Transverse colon (tissue), 4 donors: ENCODE measurements at regions not wholly inside any gene's neighbourhood (a gene's known extent, or its start where the extent isn't known, plus 50 kb on each side); places are given as distances from the start of the nearest gene placed in this dataset.

Experiments used
- DNase-seq: peaks from one replicate; pipeline ENCODE4 v3.0.0-alpha.2; 2019
- H3K27ac ChIP-seq, 4 donors: fragments of 200-600 bp; sonication (generic); 2 replicates each; pipeline ENCODE4 v1.5.1; 2016 to 2018; ENCODE audit warnings: inconsistent platforms in 4 of 4
- H3K27me3 ChIP-seq: fragments of 200-600 bp; sonication (generic); 2 replicates; pipeline ENCODE4 v1.5.1; 2017; ENCODE audit warnings: inconsistent platforms
- H3K36me3 ChIP-seq, 4 donors: fragments of 200-600 bp; sonication (generic); 2 replicates each; pipeline ENCODE4 v1.5.1; 2017 to 2019; ENCODE audit warnings: inconsistent platforms in 4 of 4
- H3K4me1 ChIP-seq, 4 donors: fragments of 200-600 bp; sonication (generic); 2 replicates each; pipeline ENCODE4 v1.5.1; 2017 to 2020; ENCODE audit warnings: inconsistent platforms in 4 of 4
- H3K4me3 ChIP-seq, 4 donors: fragments of 200-600 bp; sonication (generic); 1 replicate in 1 of 4; 2 replicates in 3 of 4; pipeline versions ENCODE4 v1.5.1 to v1.6.1; 2017 to 2019; ENCODE audit warnings: inconsistent platforms in 4 of 4
- H3K9me3 ChIP-seq, 2 donors: fragments of 200-600 bp; sonication (generic); 2 replicates each; pipeline ENCODE4 v1.5.1; 2017 to 2019; ENCODE audit warnings: inconsistent platforms in 2 of 2
- EP300 ChIP-seq: sonication (generic); formaldehyde crosslinking; IDR thresholded peaks from one replicate; pipeline ENCODE4 v1.6.1; 2017; ENCODE audit warnings: antibody characterized with exemption, low read depth
- POLR2A ChIP-seq: fragments of 450-650 bp; IDR thresholded peaks from one replicate; pipeline ENCODE4 v1.6.1; 2016; ENCODE audit warnings: antibody characterized with exemption, mild to moderate bottlenecking, moderate library complexity
- POLR2AphosphoS5 ChIP-seq, 3 donors: sonication (generic); formaldehyde crosslinking; IDR thresholded peaks; one replicate each; pipeline ENCODE4 v1.6.1; 2016; ENCODE audit warnings: antibody characterized with exemption in 3 of 3
- WGBS, 2 donors: methylation state at CpG; one replicate each; pipeline ENCODE4 v1.1.5; 2018; ENCODE audit warnings: low coverage in 1 of 2; 5-methylcytosine and 5-hydroxymethylcytosine counted together
- in situ Hi-C, 4 donors: fragments of 200-750 bp; cut with MboI; loops; one replicate each; pipeline versions ENCODE4 v1.15.0 to v1.15.1; 2017; ENCODE audit warnings: low sequenced_read_pairs in 3 of 4, low pct_ligation_motif_present in 1 of 4, low pct_unique_long_range_greater_than_20kb in 1 of 4
- intact Hi-C: fragments of 100-400 bp; cut with DNase I; formaldehyde crosslinking; loops from one replicate; pipeline ENCODE4 v1.15.1; 2023; ENCODE audit warnings: low total_unique reads
- TF ChIP-seq, protein P1 (sequence below), 5 experiments: fragments of 200-600 bp in 3 of 5; fragments of 450-650 bp in 2 of 5; sonication (generic) in 3 of 5; IDR thresholded peaks; 1 replicate in 2 of 5; 2 replicates in 3 of 5; pipeline ENCODE4 v1.5.1; 2016 to 2017; ENCODE audit warnings: antibody characterized with exemption in 5 of 5, inconsistent platforms in 3 of 5, mild to moderate bottlenecking in 2 of 5, moderate library complexity in 1 of 5

DNA sequence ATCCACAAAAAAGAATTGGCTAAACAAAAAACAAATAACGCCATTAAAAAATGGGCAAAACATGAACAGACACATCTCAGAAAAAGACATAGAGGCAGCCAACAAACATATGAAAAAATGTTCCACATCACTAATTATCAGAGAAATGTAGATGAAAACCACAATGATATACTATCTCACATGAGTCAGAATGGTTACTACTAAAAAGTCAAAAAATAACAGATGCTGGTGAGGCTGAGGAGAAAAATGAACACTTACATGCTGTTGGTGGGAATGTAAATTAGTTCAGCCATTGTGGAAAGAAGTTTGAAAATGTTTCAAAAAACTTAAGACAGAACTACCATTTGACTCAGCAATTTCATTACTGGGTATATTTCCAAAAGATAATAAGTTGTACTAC, 430.1 kb upstream of the JAG1 start:
- no peak for DNase-seq
- Histone ChIP-seq H3K9me3 (no peaks in the 10 kb centered on the region), H3K27me3 (no peaks in the 10 kb centered on the region), H3K36me3 (no peaks in the 10 kb centered on the region), H3K27ac (no peak overlapping the region), H3K4me3 (no peak overlapping the region), H3K4me1 (no peaks in the 10 kb centered on the region)
- in situ Hi-C loops = loop anchor here in 1 of 4 donors (10.0 kb wide), 1 partner anchor 59 kb away; no protein-coding TSS in a partner anchor
- intact Hi-C loops = no loop called here
- TF ChIP-seq, protein P1, sequence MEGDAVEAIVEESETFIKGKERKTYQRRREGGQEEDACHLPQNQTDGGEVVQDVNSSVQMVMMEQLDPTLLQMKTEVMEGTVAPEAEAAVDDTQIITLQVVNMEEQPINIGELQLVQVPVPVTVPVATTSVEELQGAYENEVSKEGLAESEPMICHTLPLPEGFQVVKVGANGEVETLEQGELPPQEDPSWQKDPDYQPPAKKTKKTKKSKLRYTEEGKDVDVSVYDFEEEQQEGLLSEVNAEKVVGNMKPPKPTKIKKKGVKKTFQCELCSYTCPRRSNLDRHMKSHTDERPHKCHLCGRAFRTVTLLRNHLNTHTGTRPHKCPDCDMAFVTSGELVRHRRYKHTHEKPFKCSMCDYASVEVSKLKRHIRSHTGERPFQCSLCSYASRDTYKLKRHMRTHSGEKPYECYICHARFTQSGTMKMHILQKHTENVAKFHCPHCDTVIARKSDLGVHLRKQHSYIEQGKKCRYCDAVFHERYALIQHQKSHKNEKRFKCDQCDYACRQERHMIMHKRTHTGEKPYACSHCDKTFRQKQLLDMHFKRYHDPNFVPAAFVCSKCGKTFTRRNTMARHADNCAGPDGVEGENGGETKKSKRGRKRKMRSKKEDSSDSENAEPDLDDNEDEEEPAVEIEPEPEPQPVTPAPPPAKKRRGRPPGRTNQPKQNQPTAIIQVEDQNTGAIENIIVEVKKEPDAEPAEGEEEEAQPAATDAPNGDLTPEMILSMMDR (IDR thresholded peaks at IDR 0.05) = no peak
- TF ChIP-seq POLR2AphosphoS5 (IDR thresholded peaks at IDR 0.05) = no peak
- TF ChIP-seq EP300 = no peak
- no peak for TF ChIP-seq POLR2A
- WGBS, 2 donors = 96 to 100% methylated on average over 1 of the region's 1 CpG

DNA sequence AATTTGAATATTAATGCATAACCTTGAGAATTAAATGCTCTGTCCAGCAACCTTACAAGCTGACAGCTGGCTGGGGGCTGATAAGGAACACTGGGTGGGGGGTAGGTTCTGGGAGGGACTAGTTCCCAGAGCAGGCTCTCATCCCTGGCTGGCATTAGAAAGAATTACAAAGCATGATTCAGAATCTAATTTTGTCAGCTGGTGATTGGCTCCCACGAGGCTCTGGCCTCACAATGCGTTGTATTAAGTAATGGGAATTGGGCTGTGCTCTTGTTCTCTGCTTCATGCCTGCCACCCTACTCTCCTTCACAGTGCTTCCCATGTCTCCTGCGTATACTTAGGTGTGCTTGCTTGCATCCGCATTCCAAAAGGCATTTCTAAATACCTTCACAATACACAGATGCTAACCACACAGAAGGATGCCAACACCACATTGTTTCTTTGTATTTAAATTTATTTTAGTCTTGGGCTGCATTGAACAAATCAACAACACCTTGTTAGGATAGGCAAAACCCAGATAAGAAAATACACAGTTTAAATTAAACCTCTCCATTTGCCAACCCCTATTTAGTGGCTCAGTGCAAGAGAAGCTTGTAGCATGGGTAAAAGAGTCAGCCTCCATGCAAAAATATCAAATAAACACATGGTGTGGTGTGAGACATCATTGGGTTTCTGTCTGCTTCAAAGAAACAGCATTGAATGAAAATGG, 434.5 kb upstream of the JAG1 start:
- TF ChIP-seq EP300 (no peak), POLR2A (no peak), POLR2AphosphoS5 (IDR thresholded peaks at IDR 0.05) (no peak)
- TF ChIP-seq, protein P1 (IDR thresholded peaks at IDR 0.05) = no peak
- Histone ChIP-seq H3K9me3 (no peaks in the 10 kb centered on the region), H3K4me1 (no peaks in the 10 kb centered on the region), H3K27me3 (no peaks in the 10 kb centered on the region), H3K36me3 (no peaks in the 10 kb centered on the region), H3K4me3 (no peak overlapping the region), H3K27ac (no peak overlapping the region)
- in situ Hi-C loops (loop anchor here in 1 of 4 donors (10.0 kb wide), 1 partner anchor 63 kb away; no protein-coding TSS in a partner anchor), intact Hi-C loops (no loop called here)
- WGBS, 2 donors = 72 to 84% methylated on average over 4 of the region's 4 CpGs
- DNase-seq = no peak

DNA sequence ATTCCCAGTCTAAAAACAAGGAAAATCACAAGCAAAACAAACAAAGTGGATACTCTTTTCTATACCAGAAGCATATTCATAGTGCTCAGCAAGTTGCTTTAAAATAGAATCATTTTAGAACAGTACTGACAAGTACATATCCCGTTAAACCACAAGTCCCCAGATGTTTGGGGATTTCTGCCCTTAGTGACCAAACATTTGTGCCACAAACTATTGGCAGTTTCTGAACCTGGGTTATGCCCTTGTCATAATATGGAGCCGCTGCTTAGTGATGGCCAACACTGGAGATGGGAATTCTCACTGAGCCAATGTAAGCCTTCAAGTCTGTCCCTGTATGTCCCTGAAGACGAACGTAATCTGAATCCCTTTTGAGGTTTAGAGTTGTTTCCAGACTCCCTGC, 436.7 kb upstream of the JAG1 start:
- H3K36me3 ChIP-seq = no peaks in the 10 kb centered on the region
- H3K4me1 ChIP-seq = no peaks in the 10 kb centered on the region
- H3K9me3 ChIP-seq = no peaks in the 10 kb centered on the region
- no peak overlapping the region for H3K4me3 ChIP-seq
- in situ Hi-C loops = no loop called here
- no peak overlapping the region for H3K27ac ChIP-seq
- TF ChIP-seq POLR2AphosphoS5 (IDR thresholded peaks at IDR 0.05) (no peak), POLR2A (no peak), EP300 (no peak)
- TF ChIP-seq, protein P1 (IDR thresholded peaks at IDR 0.05) = no peak
- no peak for DNase-seq
- 83 to 92% methylated on average over 4 of the region's 4 CpGs for WGBS, 2 donors
- H3K27me3 ChIP-seq = no peaks in the 10 kb centered on the region
- intact Hi-C loops = no loop called here

DNA sequence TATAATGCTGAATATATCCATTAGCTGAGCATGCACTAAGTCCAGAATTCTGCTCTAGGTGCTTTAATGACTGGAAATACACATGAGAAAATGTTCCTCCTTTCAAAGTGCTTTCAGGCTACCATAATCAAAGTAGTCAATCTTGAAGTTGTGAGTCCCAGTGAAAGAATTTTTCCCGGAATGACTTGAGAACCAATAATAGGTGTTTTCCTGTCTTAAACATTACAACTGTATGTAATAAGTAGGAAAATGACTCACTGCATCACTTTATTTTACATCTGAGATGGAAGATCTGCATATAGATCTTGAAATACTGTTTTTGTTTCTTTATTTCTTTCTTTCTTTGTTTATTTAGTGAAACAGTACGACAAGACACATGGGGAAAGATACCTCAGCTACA, 437.4 kb upstream of the JAG1 start:
- WGBS, 2 donors = 80 to 82% methylated on average over 2 of the region's 2 CpGs

More for the DNA sequence above, 437.4 kb upstream of the JAG1 start:
- in situ Hi-C loops = no loop called here
- TF ChIP-seq EP300 = no peak
- no peak for TF ChIP-seq POLR2AphosphoS5 (IDR thresholded peaks at IDR 0.05)
- TF ChIP-seq POLR2A = no peak
- TF ChIP-seq, protein P1 (IDR thresholded peaks at IDR 0.05) = no peak
- Histone ChIP-seq H3K27me3 (no peaks in the 10 kb centered on the region), H3K36me3 (no peaks in the 10 kb centered on the region), H3K9me3 (no peaks in the 10 kb centered on the region), H3K27ac (no peak overlapping the region), H3K4me1 (no peaks in the 10 kb centered on the region), H3K4me3 (no peak overlapping the region)
- no peak for DNase-seq
- intact Hi-C loops = no loop called here
